Hindlimb muscle (tissue), 1 donor: ENCODE measurements at regions not wholly inside any gene's neighbourhood (a gene's known extent, or its start where the extent isn't known, plus 50 kb on each side); places are given as distances from the start of the nearest gene placed in this dataset.
A peak's percentile ranks its signal among the peaks of the same experiment; 100 is the strongest.

Experiments used
- DNase-seq: peaks from one replicate; pipeline ENCODE4 v3.0.0-alpha.2; 2013

GRCh38 chr17:70230850-70231640, 61.7 kb downstream of the KCNJ2 start:
- no peak for DNase-seq

GRCh38 chr17:70232466-70232865, 63.1 kb downstream of the KCNJ2 start:
- DNase-seq: peak; percentile 6

- DNase-seq: no peak
Measured at GRCh38 chr17:70235252-70235651, 65.9 kb downstream of the KCNJ2 start.

DNA sequence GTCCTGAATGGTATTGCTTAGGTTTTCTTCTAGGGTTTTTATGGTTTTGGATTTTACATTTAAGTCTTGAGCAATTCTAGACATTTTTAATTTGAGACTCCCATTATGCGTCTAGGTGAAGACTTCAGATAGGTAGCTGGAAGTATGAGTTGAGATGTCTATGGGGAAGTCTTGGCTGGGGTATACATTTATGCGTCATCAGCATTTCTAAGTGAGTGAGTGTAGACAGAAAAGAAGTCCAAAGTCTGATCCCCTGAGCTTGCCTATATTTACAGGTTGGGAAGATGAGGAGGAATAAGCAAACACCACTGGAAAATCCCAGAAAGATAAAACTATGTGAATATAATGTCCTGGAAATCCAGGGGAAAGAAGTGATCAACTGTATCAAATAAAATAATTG, 68.9 kb downstream of the KCNJ2 start:
- no peak for DNase-seq

DNA sequence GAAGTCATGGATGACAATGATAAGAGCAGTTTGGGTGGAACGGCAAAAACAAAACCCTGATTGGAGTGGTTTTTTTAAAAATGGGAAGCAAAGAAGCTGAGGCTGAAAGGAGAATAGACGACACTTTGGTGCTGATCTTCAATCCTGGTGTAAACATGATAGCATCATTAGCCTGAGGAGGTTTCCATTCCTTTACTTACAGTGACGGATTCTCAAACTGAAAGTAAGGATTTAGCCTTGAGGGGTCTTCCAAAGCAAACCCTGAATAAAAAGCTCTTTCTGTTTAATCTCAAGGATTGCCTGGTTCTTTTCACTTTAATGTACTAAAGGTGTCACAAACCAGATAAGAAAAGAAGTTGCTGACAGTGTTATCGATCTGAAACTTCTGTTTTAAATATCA, 69.3 kb downstream of the KCNJ2 start:
- DNase-seq: no peak

GRCh38 chr17:70239391-70239826, 70.1 kb downstream of the KCNJ2 start:
- DNase-seq: no peak

- no peak for DNase-seq
Measured at GRCh38 chr17:70241071-70241470, 71.7 kb downstream of the KCNJ2 start.

DNA sequence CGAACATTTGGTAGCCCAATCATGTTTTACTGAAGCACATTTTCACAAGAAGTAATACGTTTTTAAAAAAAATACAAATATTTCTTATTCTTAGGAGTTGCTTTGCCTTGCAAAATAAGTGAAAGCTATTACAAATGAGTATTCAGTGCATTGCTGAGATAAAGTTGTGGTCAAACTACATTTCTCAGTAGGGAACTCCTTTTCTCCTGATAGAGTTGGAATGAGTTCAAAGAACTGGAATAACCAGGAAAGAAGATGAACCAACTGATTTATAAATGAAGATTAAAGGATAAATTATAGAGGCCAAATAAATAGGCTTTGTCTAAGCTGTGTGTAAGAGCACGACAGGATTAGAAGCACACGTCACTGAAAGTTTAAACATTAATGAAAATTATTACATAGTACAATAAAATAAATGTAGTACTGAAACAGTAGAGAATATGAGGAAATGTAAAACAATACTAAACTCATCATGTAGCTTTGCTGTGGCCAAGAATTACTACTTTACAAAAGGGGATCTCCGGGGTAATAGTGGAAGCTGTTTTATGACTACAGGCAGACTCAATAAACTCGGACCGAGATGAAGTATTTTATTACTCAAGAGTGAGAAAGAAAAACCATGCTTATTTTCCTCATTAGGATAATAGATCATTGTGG, 73.6 kb downstream of the KCNJ2 start:
- no peak for DNase-seq

DNA sequence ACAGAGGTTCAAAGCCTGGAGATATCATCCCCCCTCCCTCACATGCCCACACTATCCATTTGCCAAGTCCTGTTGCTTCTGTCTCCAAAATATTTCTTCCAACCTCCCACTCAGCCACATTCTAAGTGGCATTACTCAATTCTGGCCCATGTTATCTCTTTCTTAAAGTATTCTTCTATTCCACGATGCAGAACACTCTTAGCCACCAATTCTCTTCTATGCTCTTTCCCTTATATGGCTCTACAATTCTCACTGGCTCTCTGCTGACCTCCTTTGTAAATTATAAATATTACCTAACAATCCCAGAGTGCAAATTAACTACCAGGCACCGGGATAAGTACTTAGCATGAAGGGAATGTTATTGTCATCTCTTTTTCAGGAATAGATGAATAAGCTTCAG, 82.4 kb downstream of the KCNJ2 start:
- DNase-seq: no peak

DNA sequence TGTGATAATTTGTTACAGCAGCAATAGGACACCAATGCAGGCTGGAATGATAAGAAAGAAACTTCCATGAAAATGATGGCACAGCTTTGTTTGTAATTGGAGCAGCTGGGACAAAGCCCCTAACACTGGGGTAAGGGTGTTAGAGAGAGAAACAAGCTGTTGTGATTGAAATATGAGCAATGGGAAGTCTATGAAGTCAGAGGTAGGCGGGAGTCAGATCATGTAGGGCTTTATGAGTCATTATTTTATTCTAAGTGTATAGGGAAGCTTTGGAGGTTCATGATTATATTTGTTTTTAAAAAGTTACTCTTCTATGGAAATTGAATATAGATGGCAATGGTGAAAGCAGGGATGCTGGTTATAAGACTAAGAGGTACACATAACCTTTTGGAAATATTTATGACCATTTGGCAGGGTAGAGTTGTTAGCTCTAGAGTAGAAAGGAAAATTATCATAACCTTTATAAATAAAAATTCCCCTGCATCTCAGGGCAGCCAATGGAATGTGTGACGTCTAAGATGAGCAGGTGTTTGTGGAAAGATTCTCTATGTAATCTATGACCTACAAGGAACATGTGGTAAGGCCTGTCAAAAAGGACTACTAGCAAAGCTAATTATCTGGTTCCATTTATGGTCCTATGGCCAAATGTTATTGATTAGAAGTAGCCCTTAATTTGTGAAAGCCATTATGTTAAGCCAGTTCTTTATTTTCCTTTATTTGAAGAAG, 85.6 kb downstream of the KCNJ2 start:
- DNase-seq: no peak

DNA sequence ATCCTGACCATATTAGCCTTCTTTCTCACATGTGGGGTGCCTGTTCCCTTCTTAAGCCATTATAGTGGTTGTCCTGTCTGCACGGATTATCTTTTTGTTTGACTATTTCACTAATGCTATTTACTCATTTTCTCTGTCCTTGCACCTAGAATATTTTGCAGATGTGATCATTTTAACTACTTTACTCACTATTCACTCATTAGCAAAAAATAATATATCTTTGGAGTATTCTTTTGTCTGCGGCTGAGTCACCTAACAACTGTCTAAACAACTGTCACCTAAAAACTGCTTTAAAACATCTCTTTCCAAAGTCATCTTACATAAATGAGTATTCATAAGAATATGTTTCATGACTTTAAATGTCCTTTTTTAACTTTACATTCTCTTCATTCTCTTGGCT, 87.4 kb downstream of the KCNJ2 start:
- DNase-seq: no peak

GRCh38 chr17:70258465-70258864, 89.1 kb downstream of the KCNJ2 start:
- DNase-seq: no peak

DNA sequence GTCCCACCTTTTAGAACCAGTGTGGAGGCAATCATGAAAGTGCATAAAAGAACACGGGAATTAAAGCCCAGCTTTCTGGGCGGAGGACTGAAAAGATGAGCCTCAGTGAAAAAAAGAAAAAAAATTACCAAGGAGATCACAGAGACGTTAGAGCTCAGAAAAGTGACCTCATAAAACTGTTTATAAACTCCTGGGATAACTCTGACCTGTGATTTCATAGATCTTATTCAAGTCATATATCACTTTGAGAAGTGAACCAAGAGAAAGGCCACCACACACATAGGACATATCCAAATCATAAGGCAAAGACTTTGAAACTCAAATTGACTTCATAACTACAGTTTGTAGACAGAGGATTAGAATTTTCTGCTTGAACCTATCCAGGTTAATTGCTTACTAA, 90.1 kb downstream of the KCNJ2 start:
- DNase-seq: no peak

- DNase-seq: no peak
Measured at GRCh38 chr17:70261170-70261569, 91.8 kb downstream of the KCNJ2 start.

DNA sequence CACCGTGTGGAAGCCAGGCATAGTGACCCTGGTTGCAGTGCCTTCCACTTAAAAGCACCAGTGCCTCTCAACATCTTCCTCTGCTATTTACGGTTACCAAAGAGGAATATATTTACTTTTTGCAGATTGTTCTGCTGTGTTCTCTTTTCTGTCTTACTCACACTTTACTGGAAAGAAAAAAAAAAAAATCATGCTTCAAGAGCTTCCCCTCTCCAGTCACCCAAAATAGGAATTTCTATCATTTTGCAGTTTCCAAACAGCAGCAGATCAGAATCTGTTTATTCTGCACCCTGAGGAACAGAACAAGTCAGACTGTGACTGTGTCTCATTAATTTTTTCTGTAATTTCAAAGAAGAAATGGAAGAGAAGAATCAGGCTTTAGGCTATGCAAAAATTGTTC, 96.1 kb downstream of the KCNJ2 start:
- DNase-seq: no peak

DNA sequence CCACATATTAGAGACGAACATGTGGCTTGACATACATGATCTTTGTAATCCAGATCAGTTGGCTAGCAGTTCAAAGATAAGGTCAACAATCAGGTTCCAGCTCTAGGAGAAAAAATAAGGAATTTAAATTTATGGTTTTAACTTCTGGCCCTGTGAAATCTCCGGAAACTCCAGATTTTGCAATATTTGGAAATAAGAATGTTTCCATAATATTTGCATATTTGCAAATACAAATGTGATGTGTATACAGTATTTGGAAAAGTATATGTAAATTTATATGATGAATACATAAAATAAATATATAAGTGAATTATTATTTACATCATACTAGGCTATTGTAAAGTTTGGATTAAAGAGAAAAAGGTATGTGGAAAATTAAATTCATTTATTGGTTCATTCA, 97.1 kb downstream of the KCNJ2 start:
- DNase-seq: no peak

- DNase-seq: no peak
Measured at GRCh38 chr17:70268383-70268782, 99.1 kb downstream of the KCNJ2 start.

DNA sequence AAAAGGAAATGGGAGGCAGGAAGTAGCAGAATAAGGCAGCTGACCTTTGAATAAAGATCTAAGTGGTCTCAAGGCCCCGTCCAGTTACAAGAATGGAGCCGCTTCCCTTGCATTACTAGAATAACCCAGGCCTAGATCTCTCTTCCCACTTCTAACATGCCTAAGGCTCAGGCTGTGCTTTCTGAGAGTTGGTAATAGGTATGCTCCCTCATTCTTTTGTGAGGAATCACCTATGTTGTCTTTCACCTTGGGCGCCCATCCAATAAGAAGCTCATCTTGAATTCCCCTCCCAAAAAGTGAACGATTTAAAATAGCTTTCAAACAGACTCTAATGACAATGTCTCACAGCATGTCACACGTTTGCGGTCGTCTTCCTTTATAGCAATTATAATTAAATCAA, 101.2 kb downstream of the KCNJ2 start:
- no peak for DNase-seq

GRCh38 chr17:70271200-70271599, 101.9 kb downstream of the KCNJ2 start:
- DNase-seq: no peak

DNA sequence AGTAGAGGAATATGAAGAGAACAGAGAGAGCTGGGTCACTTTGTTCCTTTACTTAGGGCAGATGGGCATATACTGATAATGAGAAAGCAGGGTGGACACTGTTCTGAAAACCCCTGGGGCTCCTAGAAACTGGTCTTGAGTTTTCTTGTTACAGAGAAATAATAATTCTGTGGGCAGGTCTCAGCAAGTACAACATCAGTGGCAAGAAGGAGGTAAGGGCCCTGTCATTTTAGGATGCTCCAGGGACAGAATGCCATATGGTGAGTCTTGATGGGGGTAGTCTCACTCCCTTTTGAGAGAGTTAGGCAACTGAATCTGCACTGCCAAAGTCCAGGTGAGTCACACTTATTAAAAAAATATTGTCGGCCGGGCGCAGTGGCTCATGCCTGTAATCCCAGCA, 102.3 kb downstream of the KCNJ2 start:
- DNase-seq: no peak

DNA sequence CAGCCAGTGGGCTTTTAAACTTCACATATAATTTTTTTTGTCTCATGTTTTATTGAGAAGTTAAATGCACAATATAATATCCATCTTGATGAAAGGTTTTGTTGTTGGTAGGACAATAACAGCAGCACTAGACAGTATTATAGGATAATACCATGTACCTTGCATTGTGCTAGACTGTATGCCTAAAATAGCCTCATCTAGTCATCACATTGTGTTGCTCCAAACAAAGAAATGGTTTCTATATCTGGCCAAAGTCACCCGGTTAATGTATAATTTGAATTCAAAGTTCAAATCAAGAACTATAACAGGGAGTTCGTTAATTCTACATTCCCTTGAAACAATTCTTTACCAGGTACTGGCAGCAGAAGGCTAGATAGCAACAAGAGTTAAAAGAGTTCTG, 104.9 kb downstream of the KCNJ2 start:
- no peak for DNase-seq

DNA sequence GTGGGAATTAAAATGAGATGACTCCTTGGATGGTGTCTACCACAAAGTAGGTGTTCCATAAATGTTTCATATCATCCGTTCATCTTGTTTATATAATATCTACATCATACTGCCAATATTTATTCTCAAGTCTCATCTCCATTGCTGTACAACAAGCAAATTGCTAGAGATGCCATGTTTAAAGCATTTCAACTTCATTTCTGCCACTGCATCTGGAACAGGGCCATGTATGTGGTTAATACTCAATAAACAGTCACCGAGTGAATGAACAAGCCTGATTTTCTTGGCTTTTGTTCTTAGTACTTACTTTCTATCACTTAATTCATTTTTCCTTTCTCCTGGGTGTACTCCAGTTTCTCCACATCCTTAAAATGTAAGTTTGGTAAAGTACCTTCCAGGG, 107.6 kb downstream of the KCNJ2 start:
- no peak for DNase-seq

GRCh38 chr17:70278844-70279462, 109.6 kb downstream of the KCNJ2 start:
- DNase-seq: no peak
